Spleen (tissue), 7 donors: ENCODE measurements at regions not wholly inside any gene's neighbourhood (a gene's known extent, or its start where the extent isn't known, plus 50 kb on each side); places are given as distances from the start of the nearest gene placed in this dataset.

Experiments
- POLR2A ChIP-seq, 3 donors: fragments of 450-650 bp; IDR thresholded peaks; one replicate each; pipeline ENCODE4 v1.5.1; 2017; ENCODE audit warnings: antibody characterized with exemption in 3 of 3, mild to moderate bottlenecking in 1 of 3
- TF ChIP-seq, protein P1 (sequence below), 11 experiments: fragments of 200-600 bp in 7 of 11; fragments of 450-650 bp in 4 of 11; sonication (generic) in 4 of 11; IDR thresholded peaks in 8 of 11; conservative IDR thresholded peaks in 3 of 11; 1 replicate in 7 of 11; 2 replicates in 4 of 11; pipeline versions ENCODE4 v1.4.0 to v1.8.0; 2016 to 2021; ENCODE audit warnings: antibody characterized with exemption in 11 of 11, inconsistent platforms in 4 of 11, mild to moderate bottlenecking in 1 of 11
- donor health status: DM: no; HTN: no; CAD: no; lungs with moderate emphysema.
- donor health status: DM: no; HTN: no; CAD: no.
- donor health status: DM: no; HTN: no; CAD: no.

DNA sequence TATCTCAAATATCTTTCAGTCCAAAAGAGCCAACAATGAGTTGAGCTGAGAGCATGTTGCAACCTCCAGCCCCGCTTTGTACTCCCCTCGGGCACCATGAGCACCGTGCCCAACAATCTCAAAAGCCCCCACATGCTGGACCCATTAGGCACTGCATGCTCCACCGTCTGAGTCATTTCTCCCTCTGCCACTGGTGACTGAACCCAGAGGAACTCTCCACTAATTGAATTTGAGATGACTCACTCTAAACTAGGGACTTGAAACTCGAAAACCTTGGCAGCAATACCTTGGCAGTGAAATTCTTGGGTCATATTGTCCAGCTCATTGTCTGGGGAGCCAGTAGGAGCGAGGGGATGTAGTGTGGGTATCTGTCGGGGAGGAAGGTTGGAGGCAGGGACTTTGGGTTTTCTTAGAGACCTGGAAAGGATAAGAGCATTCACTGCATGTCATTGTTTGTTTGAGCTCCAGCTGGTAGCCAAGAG is 49.9 kb upstream of the SLIT3 start:
- no peak for TF ChIP-seq POLR2A (IDR thresholded peaks at IDR 0.05)
- TF ChIP-seq, protein P1, sequence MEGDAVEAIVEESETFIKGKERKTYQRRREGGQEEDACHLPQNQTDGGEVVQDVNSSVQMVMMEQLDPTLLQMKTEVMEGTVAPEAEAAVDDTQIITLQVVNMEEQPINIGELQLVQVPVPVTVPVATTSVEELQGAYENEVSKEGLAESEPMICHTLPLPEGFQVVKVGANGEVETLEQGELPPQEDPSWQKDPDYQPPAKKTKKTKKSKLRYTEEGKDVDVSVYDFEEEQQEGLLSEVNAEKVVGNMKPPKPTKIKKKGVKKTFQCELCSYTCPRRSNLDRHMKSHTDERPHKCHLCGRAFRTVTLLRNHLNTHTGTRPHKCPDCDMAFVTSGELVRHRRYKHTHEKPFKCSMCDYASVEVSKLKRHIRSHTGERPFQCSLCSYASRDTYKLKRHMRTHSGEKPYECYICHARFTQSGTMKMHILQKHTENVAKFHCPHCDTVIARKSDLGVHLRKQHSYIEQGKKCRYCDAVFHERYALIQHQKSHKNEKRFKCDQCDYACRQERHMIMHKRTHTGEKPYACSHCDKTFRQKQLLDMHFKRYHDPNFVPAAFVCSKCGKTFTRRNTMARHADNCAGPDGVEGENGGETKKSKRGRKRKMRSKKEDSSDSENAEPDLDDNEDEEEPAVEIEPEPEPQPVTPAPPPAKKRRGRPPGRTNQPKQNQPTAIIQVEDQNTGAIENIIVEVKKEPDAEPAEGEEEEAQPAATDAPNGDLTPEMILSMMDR (IDR thresholded peaks at IDR 0.05 in 8 of 11, conservative IDR thresholded peaks at IDR 0.05 in 3 of 11): no peak
